Stimulated activated CD4-positive, alpha-beta T cell treated with anti-CD3 and anti-CD28 coated beads, Interleukin-2, amount 100 ng/mL, for 4 hours (primary cell): ENCODE measurements at regions not wholly inside any gene's neighbourhood (a gene's known extent, or its start where the extent isn't known, plus 50 kb on each side); places are given as distances from the start of the nearest gene placed in this dataset.
"Not testable (repeated sequence)": the region's sequence is repeated elsewhere in the genome, so short reads cannot be mapped to it uniquely, and the experiment has no call there.

Experiments used
- DNase-seq: peaks from one replicate; pipeline ENCODE4 v3.0.0-alpha.2; 2020; ENCODE audit warnings: low read depth

GRCh38 chr1:120278259-120278610, 101.9 kb upstream of the SEC22B start:
- not testable (repeated sequence) for DNase-seq

GRCh38 chr1:120277428-120278258, 101.3 kb upstream of the SEC22B start:
- not testable (repeated sequence) for DNase-seq

GRCh38 chr1:120276710-120277109, 100.4 kb upstream of the SEC22B start:
- DNase-seq, result not testable (repeated sequence)

- DNase-seq, result not testable (repeated sequence)
These were observed 98.1 kb upstream of the SEC22B start for GRCh38 chr1:120274438-120274837.

GRCh38 chr1:120273363-120273762, 97.0 kb upstream of the SEC22B start:
- DNase-seq, result not testable (repeated sequence)

GRCh38 chr1:120272242-120272641, 95.9 kb upstream of the SEC22B start:
- DNase-seq, result not testable (repeated sequence)

GRCh38 chr1:120271561-120272221, 95.4 kb upstream of the SEC22B start:
- DNase-seq, result not testable (repeated sequence)

GRCh38 chr1:120267894-120268551, 91.7 kb upstream of the SEC22B start:
- DNase-seq, result not testable (repeated sequence)

GRCh38 chr1:120264564-120264963, 88.2 kb upstream of the SEC22B start:
- not testable (repeated sequence) for DNase-seq

- DNase-seq, result not testable (repeated sequence)
These were observed 86.8 kb upstream of the SEC22B start for GRCh38 chr1:120262791-120263751.

- not testable (repeated sequence) for DNase-seq
These were observed 81.4 kb upstream of the SEC22B start for GRCh38 chr1:120257778-120258105.

GRCh38 chr1:120257064-120257777, 80.9 kb upstream of the SEC22B start:
- not testable (repeated sequence) for DNase-seq

- not testable (repeated sequence) for DNase-seq
These were observed 74.4 kb upstream of the SEC22B start for GRCh38 chr1:120250756-120251155.

GRCh38 chr1:120248726-120249427, 72.6 kb upstream of the SEC22B start:
- DNase-seq, result not testable (repeated sequence)

- DNase-seq, result not testable (repeated sequence)
These were observed 71.9 kb upstream of the SEC22B start for GRCh38 chr1:120248203-120248602.

- DNase-seq, result not testable (repeated sequence)
These were observed 67.5 kb upstream of the SEC22B start for GRCh38 chr1:120243867-120244266.

GRCh38 chr1:120242582-120242981, 66.3 kb upstream of the SEC22B start:
- DNase-seq, result not testable (repeated sequence)

GRCh38 chr1:120241868-120242267, 65.5 kb upstream of the SEC22B start:
- not testable (repeated sequence) for DNase-seq

- DNase-seq, result not testable (repeated sequence)
These were observed 63.9 kb upstream of the SEC22B start for GRCh38 chr1:120240181-120240580.

GRCh38 chr1:120239351-120239750, 63.0 kb upstream of the SEC22B start:
- DNase-seq, result not testable (repeated sequence)
